ENCODE measurements at regions not wholly inside any gene's neighbourhood (a gene's known extent, or its start where the extent isn't known, plus 50 kb on each side); places are given as distances from the start of the nearest gene placed in this dataset.

DNA sequence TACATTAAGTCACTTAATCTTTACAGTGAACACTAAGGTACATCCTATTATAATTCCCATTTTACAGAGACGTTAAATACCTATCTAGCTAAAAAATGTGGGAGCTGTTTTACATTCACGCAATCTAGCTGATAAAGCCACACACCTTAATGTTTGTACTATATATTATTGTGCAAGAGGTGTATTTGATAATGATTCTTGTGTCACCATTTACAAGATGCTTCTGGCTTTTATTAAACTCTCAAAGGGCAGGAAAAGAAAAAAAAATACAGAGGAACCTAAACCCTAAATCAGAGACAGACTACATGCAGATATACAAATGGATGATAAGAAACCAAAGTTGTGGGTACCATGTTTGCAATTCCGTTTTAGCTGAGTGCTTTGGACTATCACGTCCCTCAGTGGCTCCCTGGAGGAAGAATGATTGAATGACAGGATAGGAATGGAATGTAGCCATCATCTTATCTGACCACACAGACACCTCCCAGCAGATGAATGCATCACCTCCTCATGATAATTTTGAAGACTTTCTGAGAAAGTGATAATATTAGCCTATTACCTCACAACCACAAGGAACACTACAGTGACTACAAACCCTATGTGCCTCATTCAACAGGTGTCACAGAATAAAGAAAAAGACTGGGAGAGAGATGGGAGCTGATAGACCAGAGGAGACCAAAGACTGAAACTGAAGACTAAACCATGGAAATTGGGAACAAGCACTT, 230.5 kb upstream of the SERP2 start:
- TF ChIP-seq, protein P1, sequence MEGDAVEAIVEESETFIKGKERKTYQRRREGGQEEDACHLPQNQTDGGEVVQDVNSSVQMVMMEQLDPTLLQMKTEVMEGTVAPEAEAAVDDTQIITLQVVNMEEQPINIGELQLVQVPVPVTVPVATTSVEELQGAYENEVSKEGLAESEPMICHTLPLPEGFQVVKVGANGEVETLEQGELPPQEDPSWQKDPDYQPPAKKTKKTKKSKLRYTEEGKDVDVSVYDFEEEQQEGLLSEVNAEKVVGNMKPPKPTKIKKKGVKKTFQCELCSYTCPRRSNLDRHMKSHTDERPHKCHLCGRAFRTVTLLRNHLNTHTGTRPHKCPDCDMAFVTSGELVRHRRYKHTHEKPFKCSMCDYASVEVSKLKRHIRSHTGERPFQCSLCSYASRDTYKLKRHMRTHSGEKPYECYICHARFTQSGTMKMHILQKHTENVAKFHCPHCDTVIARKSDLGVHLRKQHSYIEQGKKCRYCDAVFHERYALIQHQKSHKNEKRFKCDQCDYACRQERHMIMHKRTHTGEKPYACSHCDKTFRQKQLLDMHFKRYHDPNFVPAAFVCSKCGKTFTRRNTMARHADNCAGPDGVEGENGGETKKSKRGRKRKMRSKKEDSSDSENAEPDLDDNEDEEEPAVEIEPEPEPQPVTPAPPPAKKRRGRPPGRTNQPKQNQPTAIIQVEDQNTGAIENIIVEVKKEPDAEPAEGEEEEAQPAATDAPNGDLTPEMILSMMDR (IDR thresholded peaks at IDR 0.05), result no peak
- TF ChIP-seq POLR2A (IDR thresholded peaks at IDR 0.05), result no peak

All from uterus (tissue), 2 donors.